ENCODE measurements at regions not wholly inside any gene's neighbourhood (a gene's known extent, or its start where the extent isn't known, plus 50 kb on each side); places are given as distances from the start of the nearest gene placed in this dataset.

DNA sequence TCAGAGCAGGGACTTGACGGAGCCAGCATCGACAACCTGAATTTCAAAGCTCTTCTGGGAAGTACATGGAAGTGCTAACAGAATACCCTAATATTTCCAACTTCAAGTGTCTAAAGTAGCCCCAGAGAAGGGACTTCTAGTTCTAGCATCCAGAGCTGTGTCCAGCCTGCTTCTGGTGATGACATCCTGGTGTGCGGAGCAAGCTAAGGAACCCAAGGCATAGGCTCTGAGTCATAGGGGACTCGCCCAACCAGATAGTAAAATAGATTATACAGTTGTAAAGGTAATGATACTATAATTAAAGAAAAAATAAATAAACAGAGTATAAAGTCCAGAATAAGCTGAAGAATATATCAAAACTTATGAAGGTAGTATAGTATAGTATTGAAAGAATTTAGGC, 108.1 kb upstream of the SERPINE2 start:
- Mint-ChIP-seq H3K4me1 (no peaks in the 10 kb centered on the region), H3K9me3 (peaks cover 4% of the 10 kb centered on the region), H3K27me3 (peaks cover 27% of the 10 kb centered on the region), H3K4me3 (no peak overlapping the region), H3K36me3 (ENCODE audit: low read depth) (no peaks in the 10 kb centered on the region), H3K27ac (no peak overlapping the region)
- no peak for ATAC-seq (replicated peaks)

DNA sequence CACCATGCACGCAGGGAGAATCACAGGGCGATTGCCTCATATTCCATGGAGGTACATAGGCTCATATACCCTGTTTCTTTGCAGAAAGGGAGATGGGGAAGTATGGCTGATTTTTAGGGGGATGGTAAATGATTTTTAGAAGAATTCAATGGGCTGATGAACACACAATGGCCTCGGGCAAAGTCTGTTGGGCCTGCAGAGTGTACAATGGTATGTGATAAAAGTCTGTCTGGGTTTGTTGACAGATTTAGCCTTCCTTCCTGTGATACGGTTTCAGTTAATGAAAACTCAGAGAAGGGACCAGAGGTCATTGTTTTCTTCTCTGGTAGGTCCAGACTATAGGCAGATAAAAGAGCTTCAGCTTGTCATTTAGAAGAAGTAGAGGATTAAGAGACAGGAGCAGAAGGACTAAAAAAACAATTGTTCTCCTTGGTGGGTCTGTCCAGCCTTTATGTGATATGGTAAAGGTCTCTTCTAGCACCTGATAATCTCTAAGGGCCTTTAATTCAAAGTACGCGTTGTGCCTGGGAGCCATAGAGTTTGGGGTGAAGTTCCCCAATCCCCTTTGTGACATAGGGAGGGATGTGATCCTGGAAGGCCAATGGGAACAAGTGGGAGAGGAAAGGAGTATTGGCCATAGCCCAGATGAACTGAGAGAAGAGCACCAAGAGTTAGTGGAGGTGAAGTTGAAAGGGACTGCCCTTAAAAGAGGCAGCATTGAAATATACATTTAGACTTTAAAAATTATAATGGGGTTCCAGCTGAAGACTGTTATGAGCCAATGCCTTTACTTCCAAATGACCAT, 107.5 kb upstream of the SERPINE2 start:
- Mint-ChIP-seq H3K36me3 (ENCODE audit: low read depth) (no peaks in the 10 kb centered on the region), H3K27ac (no peak overlapping the region), H3K27me3 (peaks cover 31% of the 10 kb centered on the region), H3K4me3 (no peak overlapping the region), H3K4me1 (no peaks in the 10 kb centered on the region), H3K9me3 (peaks cover 4% of the 10 kb centered on the region)
- no peak for ATAC-seq (replicated peaks)

DNA sequence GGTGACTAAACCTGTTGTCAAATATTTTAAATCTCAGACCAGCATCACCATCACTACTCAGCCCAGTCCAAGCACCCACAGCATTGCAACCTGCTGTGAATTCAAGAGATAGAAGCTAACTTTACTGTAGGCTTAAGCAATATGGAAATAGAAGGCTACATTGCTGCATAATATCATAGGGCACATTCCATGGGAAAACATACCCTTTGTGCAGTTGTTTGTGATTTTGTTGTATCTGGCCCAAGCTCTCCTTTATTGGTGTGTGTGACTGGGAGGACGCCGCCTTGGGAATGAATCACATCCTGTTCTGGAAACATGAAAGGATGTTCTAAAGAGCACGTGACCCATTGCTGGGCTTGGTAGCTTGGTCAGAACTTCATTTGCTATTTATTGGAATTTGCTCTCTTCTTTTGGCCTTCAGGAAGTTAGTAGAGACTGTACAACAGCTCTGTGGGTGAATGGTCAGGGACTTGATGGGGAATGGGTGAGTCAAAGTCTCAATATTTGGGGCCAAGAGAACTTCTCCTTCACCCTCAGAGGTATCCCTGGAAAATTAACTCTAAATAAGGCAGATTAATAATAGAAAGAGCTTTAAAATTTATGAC, 106.8 kb upstream of the SERPINE2 start:
- Mint-ChIP-seq H3K27me3 (peaks cover 32% of the 10 kb centered on the region), H3K4me1 (no peaks in the 10 kb centered on the region), H3K36me3 (ENCODE audit: low read depth) (no peaks in the 10 kb centered on the region), H3K9me3 (peaks cover 4% of the 10 kb centered on the region), H3K4me3 (no peak overlapping the region), H3K27ac (no peak overlapping the region)
- no peak for ATAC-seq (replicated peaks)

DNA sequence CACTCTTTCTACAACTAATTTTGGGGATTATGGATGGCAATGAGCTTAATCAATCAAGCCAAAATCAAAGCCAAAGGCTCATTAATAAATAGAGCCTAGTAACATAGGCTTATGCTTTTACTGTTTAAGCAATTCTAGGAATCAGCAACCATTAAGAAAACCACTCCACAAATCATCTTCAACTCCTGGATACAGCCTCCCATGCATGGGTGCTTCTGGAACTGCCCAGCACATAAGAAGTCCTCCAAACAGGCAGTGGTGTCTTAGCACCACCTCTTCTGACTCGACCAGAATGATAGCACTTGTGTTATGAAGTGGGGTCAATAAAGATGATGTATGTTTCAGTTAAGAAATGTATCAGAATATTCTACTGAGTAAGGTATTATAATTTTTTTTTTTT, 104.4 kb upstream of the SERPINE2 start:
- Mint-ChIP-seq H3K4me3 (no peak overlapping the region), H3K27ac (no peak overlapping the region), H3K4me1 (no peaks in the 10 kb centered on the region), H3K9me3 (no peaks in the 10 kb centered on the region), H3K36me3 (ENCODE audit: low read depth) (no peaks in the 10 kb centered on the region), H3K27me3 (peaks cover 29% of the 10 kb centered on the region)
- ATAC-seq (replicated peaks), result no peak

DNA sequence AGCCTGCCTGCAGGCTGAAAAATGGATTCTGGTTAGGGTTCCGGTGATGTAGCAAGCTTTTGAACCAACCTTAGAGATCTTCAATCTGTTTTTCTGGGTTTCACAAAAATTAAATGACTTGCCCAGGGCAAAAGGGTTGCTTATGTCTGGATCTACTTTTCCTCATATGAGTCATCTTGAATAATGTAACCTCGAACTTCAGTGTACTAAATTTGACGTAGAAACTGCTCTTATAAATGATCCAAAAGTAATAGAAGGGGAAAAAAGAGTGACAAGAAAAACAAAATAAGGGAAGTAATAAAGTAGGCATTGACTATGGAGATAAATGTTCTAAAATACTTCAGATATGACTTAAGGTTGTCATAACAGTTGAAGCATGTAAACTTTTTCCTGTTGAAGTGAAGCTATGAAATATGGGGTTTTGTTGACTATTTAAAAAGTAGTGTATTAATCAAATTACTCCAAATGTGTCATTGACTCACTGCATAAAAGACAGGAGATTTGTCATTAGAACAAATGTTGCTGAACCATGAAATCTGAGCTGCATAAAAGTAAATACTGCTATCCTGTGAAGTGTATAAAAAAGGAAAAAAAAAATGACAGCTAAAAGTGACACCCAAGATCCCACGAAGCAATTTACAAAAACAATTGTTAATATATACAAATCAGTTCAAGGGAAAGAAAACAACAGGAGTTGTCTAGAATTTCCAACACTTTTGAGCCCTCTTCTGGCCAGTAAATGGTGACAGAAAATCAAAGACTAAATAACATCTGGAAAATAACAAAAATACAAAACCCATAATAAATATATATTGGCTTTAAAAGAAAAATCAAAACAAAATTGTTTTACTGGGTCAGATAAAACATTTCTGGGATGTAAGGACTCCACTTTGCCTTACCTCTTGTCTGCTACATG, 103.6 kb upstream of the SERPINE2 start:
- no peaks in the 10 kb centered on the region for H3K4me1 Mint-ChIP-seq
- ATAC-seq (replicated peaks), result no peak
- H3K27ac Mint-ChIP-seq, result no peak overlapping the region
- H3K36me3 Mint-ChIP-seq (ENCODE audit: low read depth), result no peaks in the 10 kb centered on the region
- H3K27me3 Mint-ChIP-seq, result peaks cover 36% of the 10 kb centered on the region
- no peaks in the 10 kb centered on the region for H3K9me3 Mint-ChIP-seq
- no peak overlapping the region for H3K4me3 Mint-ChIP-seq

DNA sequence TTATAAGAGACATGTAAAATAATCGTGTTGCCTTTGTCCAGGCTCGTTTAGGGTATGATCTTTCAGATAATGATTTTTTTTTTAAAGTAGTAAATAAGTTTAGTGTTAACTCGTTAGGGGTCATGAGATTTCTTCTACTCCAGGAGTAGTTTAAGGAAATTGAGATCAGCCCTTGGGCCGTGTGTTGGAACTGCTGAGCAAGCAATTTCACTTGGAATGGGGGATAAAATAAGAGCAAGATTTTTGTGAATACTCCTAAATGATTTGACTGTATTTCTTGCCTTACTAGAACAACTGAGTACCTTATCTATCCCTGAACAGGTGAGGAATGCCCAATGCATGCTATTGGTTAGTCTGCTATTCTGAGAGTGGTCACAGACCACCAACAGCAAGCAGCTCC, 102.2 kb upstream of the SERPINE2 start:
- Mint-ChIP-seq H3K4me1 (no peaks in the 10 kb centered on the region), H3K27ac (no peak overlapping the region), H3K27me3 (peaks cover 34% of the 10 kb centered on the region), H3K4me3 (no peak overlapping the region), H3K36me3 (ENCODE audit: low read depth) (no peaks in the 10 kb centered on the region), H3K9me3 (no peaks in the 10 kb centered on the region)
- ATAC-seq (replicated peaks), result no peak

DNA sequence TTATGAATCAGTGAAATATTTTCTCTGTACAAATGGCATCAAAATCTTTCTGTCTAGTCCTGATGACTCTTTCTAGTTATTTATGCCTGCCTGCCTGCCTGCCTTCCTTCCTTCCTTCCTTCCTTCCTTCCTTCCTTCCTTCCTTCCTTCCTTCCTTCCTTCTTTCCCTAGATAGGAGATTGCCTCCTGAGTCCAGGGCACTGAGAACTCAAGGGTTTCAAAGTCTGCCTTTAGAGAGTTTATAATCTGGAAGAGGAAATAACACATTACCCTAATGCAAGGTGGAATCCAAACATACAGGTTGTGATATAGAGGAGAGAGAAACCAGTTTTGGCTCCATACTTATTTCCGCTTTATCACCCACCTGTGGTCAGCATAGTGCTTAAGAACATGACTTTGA, 98.1 kb upstream of the SERPINE2 start:
- Mint-ChIP-seq H3K4me1 (no peaks in the 10 kb centered on the region), H3K9me3 (no peaks in the 10 kb centered on the region), H3K27me3 (peaks cover 35% of the 10 kb centered on the region)

DNA sequence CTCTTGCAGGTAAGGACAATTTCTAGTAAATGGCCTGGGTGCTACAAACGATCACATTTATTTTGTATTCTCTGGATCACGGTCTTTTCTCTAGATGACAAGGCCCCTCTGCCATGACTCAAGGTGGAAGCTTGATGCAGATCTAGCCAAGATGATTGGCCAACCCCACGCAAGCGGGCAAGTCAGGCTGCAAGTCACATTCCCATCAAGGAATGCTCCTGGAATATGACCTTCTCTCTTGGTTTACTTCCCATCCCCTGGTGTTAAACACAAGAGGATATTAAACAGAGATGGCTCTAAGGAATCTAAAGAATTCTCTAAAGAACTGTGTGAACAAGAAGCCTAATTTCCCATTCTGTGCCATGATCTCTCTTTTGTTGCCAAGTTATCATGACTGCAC, 97.3 kb upstream of the SERPINE2 start:
- Mint-ChIP-seq H3K4me3 (no peak overlapping the region), H3K4me1 (no peaks in the 10 kb centered on the region), H3K36me3 (ENCODE audit: low read depth) (no peaks in the 10 kb centered on the region), H3K27me3 (peaks cover 33% of the 10 kb centered on the region), H3K9me3 (no peaks in the 10 kb centered on the region), H3K27ac (no peak overlapping the region)
- no peak for ATAC-seq (replicated peaks)

More for the DNA sequence above, 98.1 kb upstream of the SERPINE2 start:
- no peak overlapping the region for H3K4me3 Mint-ChIP-seq
- H3K27ac Mint-ChIP-seq, result no peak overlapping the region
- ATAC-seq (replicated peaks), result no peak
- H3K36me3 Mint-ChIP-seq (ENCODE audit: low read depth), result no peaks in the 10 kb centered on the region

DNA sequence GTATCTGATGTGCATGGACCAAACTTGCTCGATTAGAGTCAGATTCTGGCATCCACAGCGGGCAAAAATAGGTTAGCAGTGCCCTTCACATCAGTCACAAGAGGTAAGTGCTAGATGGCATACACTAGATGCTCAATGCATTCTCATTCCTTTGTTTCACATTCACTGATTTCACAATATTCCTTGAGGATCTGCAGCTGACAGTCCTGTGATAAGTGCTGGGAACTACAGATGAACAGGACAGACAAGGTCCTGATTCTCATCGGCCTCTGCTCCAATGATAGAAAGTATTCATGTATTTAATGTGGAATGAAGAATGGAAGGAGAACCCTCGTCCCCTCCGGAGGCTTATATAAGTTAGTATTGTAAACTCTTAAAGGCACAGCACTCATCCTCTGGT, 96.8 kb upstream of the SERPINE2 start:
- no peak for ATAC-seq (replicated peaks)
- Mint-ChIP-seq H3K4me3 (no peak overlapping the region), H3K9me3 (no peaks in the 10 kb centered on the region), H3K27me3 (peaks cover 33% of the 10 kb centered on the region), H3K27ac (no peak overlapping the region), H3K4me1 (no peaks in the 10 kb centered on the region), H3K36me3 (ENCODE audit: low read depth) (no peaks in the 10 kb centered on the region)

DNA sequence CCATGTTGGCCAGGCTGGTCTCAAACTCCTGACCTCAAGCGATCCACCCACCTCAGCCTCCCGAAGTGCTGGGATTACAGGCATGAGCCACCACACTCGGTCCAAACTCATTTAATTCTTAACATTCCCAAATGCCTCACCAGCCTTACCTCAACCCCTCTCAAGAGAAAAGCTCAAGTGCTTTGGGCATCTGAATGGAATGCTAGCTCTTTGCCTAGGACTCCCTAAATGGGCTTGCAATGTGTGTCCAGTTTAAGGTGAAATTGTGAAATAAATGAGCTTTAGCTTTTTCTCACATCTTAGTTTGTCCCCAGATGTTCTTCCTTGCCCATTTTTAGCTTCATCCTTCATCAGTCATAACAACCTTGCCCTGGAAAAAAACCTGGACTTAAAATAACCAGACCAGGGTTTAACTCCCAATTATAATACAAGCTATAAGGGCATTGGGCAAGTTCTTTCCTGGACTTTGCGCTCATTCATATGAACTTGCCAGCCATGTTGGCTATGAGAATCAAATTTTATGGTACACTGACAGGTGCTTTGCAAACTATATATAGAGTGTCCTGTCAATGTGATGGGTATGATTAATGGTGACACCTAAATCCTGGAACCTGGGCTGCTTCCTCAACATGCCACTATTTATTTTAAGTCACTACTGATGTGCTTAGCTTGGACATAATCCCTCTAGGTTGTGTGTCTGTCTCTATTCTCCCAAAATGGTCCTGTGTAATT, 95.1 kb upstream of the SERPINE2 start:
- Mint-ChIP-seq H3K27ac (no peak overlapping the region), H3K4me3 (no peak overlapping the region), H3K27me3 (peaks cover 32% of the 10 kb centered on the region), H3K9me3 (no peaks in the 10 kb centered on the region), H3K36me3 (ENCODE audit: low read depth) (no peaks in the 10 kb centered on the region), H3K4me1 (no peaks in the 10 kb centered on the region)
- no peak for ATAC-seq (replicated peaks)

DNA sequence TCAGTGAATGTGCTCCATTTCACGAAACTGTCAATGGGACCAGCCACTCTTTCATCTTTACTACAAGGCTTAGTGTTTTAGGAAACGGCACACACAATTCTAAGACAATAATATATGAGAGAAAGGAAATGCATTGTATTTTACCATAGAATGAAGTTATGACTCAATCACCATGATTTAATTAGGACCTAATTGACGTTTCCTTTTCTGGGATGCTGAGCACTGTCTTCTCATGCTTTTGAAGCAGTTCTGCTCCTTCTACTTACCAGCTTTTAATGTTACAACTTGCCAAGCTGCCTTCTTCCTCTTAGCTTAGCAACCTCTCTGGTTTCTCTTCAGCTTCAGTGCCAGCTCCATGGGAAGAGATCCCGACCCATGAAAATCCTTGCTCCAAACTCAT, 94.3 kb upstream of the SERPINE2 start:
- Mint-ChIP-seq H3K27me3 (peaks cover 35% of the 10 kb centered on the region), H3K36me3 (ENCODE audit: low read depth) (no peaks in the 10 kb centered on the region), H3K4me1 (no peaks in the 10 kb centered on the region), H3K9me3 (no peaks in the 10 kb centered on the region), H3K27ac (no peak overlapping the region), H3K4me3 (no peak overlapping the region)
- ATAC-seq (replicated peaks), result no peak

DNA sequence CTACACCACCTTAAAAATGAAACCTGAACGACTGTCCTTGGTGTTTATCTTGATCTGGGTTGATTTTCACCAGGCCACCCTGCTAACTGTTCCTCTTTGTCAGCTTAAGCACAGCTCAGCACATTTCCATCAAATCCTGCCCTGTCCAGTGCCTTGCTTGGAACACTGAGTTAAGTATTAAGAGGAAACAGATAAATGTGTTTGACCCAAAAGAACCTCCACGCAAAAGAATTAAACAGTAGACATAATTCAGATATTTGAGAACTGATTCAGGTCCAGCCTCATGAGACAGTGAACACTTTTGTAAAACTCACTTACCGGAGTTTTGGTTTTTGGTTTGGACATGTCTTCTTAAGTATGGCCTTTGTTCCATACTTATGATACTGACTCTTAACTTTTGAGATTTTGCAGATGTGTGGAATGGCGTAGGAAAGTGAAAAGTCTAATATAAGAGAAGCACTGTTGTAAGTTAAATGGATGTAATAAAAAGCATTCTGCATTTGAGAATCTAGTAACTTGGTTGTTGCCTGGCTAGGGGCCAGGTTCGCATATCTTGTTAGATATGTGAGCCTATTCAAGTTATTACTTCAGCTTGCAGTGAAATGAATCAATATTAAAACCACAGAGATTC, 88.9 kb upstream of the SERPINE2 start:
- no peak for ATAC-seq (replicated peaks)
- Mint-ChIP-seq H3K4me3 (no peak overlapping the region), H3K4me1 (no peaks in the 10 kb centered on the region), H3K36me3 (ENCODE audit: low read depth) (no peaks in the 10 kb centered on the region), H3K27ac (no peak overlapping the region), H3K27me3 (peaks cover 27% of the 10 kb centered on the region), H3K9me3 (no peaks in the 10 kb centered on the region)

DNA sequence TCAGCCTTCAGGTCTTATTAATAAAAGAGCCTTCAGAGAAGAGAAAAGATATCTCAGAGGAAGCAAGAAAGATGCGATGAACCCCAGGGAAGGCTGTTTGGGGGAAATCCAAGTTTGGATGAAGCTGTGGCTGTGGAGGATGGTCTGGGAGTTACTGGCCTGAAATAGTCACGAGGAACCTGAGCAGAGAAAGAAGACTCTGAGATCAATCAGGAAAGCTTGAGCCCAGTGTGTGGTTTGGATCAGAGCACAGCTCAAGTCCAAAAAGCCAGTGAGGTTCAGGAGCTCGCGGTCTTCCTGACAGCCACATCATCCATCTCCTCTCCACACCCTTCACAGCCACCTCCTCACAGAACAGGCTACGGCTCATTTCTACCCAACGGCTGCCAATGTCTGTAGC, 87.4 kb upstream of the SERPINE2 start:
- H3K27ac Mint-ChIP-seq, result no peak overlapping the region
- no peaks in the 10 kb centered on the region for H3K9me3 Mint-ChIP-seq
- peaks cover 17% of the 10 kb centered on the region for H3K27me3 Mint-ChIP-seq
- ATAC-seq (replicated peaks), result no peak
- H3K36me3 Mint-ChIP-seq (ENCODE audit: low read depth), result no peaks in the 10 kb centered on the region
- no peak overlapping the region for H3K4me3 Mint-ChIP-seq
- no peaks in the 10 kb centered on the region for H3K4me1 Mint-ChIP-seq

DNA sequence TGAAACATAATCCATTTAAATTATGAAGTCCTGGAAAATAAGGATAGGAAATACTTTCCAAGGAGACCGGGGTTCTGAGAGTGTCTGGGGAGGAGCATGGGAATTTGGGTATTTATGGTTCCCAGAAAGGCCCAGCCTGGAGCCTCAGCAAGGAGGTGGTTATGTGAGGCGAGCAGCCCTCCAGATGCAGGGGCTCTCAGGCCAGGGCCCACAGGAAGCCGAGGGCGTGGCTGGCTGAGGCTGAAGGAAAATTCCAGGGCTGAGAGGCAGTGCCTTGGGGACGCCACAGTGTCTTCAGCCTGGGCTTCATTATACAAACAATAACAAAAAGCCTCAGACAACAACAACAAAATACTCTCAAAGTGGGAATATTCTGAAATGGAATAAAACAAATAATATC, 86.9 kb upstream of the SERPINE2 start:
- ATAC-seq (replicated peaks), result no peak
- H3K27ac Mint-ChIP-seq, result no peak overlapping the region
- H3K27me3 Mint-ChIP-seq, result peaks cover 17% of the 10 kb centered on the region
- no peak overlapping the region for H3K4me3 Mint-ChIP-seq
- no peaks in the 10 kb centered on the region for H3K4me1 Mint-ChIP-seq
- H3K36me3 Mint-ChIP-seq (ENCODE audit: low read depth), result no peaks in the 10 kb centered on the region
- no peaks in the 10 kb centered on the region for H3K9me3 Mint-ChIP-seq

Data from activated T-helper 17 cell treated with anti-CD3 and anti-CD28 coated beads, Interleukin-2, amount 50 U/mL, for 72 hours (primary cell).